H1 (cell line): ENCODE measurements at regions not wholly inside any gene's neighbourhood (a gene's known extent, or its start where the extent isn't known, plus 50 kb on each side); places are given as distances from the start of the nearest gene placed in this dataset.

ENCODE experiments used
- CTCF ChIA-PET: fragments of 300-600 bp; sonication (Branson Sonifier 250); formaldehyde crosslinking; loops from one replicate; lab custom pipeline; 2021; ENCODE audit not compliant: partially characterized antibody; lab: Charles Lee
- POLR2A ChIA-PET: fragments of 300-600 bp; sonication (Branson Sonifier 250); formaldehyde crosslinking; loops from one replicate; lab custom pipeline; 2021; ENCODE audit warnings: inconsistent platforms; ENCODE audit not compliant: partially characterized antibody; lab: Charles Lee
- DNase-seq, 2 experiments: peaks; one replicate each; pipeline versions ENCODE4 v3.0.0 to v3.0.0-alpha.2; 2010 to 2022; ENCODE audit warnings: low spot score in 2 of 2, low read depth in 1 of 2, mixed read lengths in 1 of 2
- FAIRE-seq: peaks from 2 replicates; lab custom pipeline; 2011; peaks lifted over from hg19 to GRCh38; lab: Jason Lieb, UNC
- H2AFZ ChIP-seq: 2 replicates; pipeline ENCODE4 v1.8.1; 2012; ENCODE audit warnings: low read length, inconsistent platforms
- H2AK5ac ChIP-seq: 2 replicates; pipeline ENCODE4 v1.6.1; 2013; ENCODE audit warnings: low read depth, low read length
- H2BK120ac ChIP-seq: replicated peaks from 2 replicates; pipeline ENCODE3; 2013; ENCODE audit warnings: low read depth, low read length, inconsistent platforms
- H2BK12ac ChIP-seq: 2 replicates; pipeline ENCODE4 v1.6.1; 2013; ENCODE audit warnings: low read depth, low read length
- H2BK15ac ChIP-seq: 2 replicates; pipeline ENCODE4 v1.6.1; 2013; ENCODE audit warnings: low read length
- H2BK20ac ChIP-seq: 2 replicates; pipeline ENCODE4 v1.6.1; 2013; ENCODE audit warnings: low read length
- H2BK5ac ChIP-seq: 2 replicates; pipeline ENCODE4 v1.6.1; 2013; ENCODE audit warnings: low read depth, low read length
- H3K14ac ChIP-seq: 2 replicates; pipeline ENCODE4 v1.6.1; 2013; ENCODE audit warnings: inconsistent platforms; ENCODE audit not compliant: insufficient read length
- H3K18ac ChIP-seq: 2 replicates; pipeline ENCODE4 v1.6.1; 2013; ENCODE audit warnings: low read length; ENCODE audit errors: extremely low read depth
- H3K23ac ChIP-seq: 2 replicates; pipeline ENCODE4 v1.6.1; 2013; ENCODE audit warnings: inconsistent platforms; ENCODE audit not compliant: insufficient read length
- H3K23me2 ChIP-seq: 2 replicates; pipeline ENCODE4 v1.6.1; 2013; ENCODE audit warnings: low read depth, low read length
- H3K27ac ChIP-seq: 2 replicates; pipeline ENCODE4 v1.6.1; 2011; ENCODE audit warnings: low read depth, low read length, inconsistent platforms
- H3K27me3 ChIP-seq, 4 experiments: replicated peaks in 1 of 4; 1 replicate in 1 of 4; 2 replicates in 3 of 4; pipeline versions ENCODE4 v1.6.1 to v1.8.1; 2011 to 2013; ENCODE audit warnings: low read length in 3 of 4, mild to moderate bottlenecking in 3 of 4, inconsistent platforms in 2 of 4, mixed read lengths in 2 of 4, moderate library complexity in 1 of 4; ENCODE audit not compliant: control insufficient read depth in 3 of 4, insufficient read depth in 3 of 4; ENCODE audit errors: extremely low read depth in 1 of 4
- H3K36me3 ChIP-seq, 4 experiments: 2 replicates each; pipeline versions ENCODE4 v1.6.1 to v1.8.1; 2011 to 2013; ENCODE audit warnings: mild to moderate bottlenecking in 4 of 4, low read length in 3 of 4, moderate library complexity in 2 of 4, control low read depth in 1 of 4, inconsistent platforms in 1 of 4; ENCODE audit not compliant: insufficient read depth in 4 of 4, control insufficient read depth in 2 of 4
- H3K4ac ChIP-seq: replicated peaks from 2 replicates; pipeline ENCODE3; 2013; ENCODE audit warnings: low read length, low read depth, mixed read lengths, inconsistent platforms; ENCODE audit not compliant: insufficient read length
- H3K4me1 ChIP-seq, 4 experiments: replicated peaks in 1 of 4; 1 replicate in 1 of 4; 2 replicates in 3 of 4; pipeline versions ENCODE4 v1.6.1 to v1.8.1; 2011 to 2013; ENCODE audit warnings: low read length in 3 of 4, inconsistent platforms in 2 of 4, mixed read lengths in 1 of 4; ENCODE audit not compliant: insufficient read depth in 4 of 4, control insufficient read depth in 3 of 4
- H3K4me2 ChIP-seq, 2 experiments: 2 replicates each; pipeline versions ENCODE4 v1.6.1 to v1.8.1; 2011 to 2013; ENCODE audit warnings: low read depth in 2 of 2, low read length in 2 of 2, control low read depth in 1 of 2, inconsistent platforms in 1 of 2, mild to moderate bottlenecking in 1 of 2; ENCODE audit not compliant: insufficient read depth in 1 of 2
- H3K4me3 ChIP-seq, 4 experiments: fragments of 200-600, 300-600 bp in 1 of 4; sonication (generic), shearing (Covaris generic), sonication (Bioruptor Twin) in 1 of 4; 2 replicates each; pipeline versions ENCODE4 v1.5.1 to v1.8.1; 2011 to 2016; ENCODE audit warnings: low read length in 4 of 4, low read depth in 3 of 4, control low read depth in 2 of 4, inconsistent platforms in 2 of 4, mild to moderate bottlenecking in 2 of 4, mixed read lengths in 1 of 4, moderate library complexity in 1 of 4; ENCODE audit not compliant: insufficient read depth in 2 of 4; ENCODE audit errors: extremely low read depth in 1 of 4
- H3K56ac ChIP-seq: replicated peaks from 2 replicates; pipeline ENCODE3; 2013; ENCODE audit warnings: low read depth, mild to moderate bottlenecking, mixed read lengths, low read length, inconsistent platforms; ENCODE audit not compliant: insufficient read length
- H3K79me1 ChIP-seq: 2 replicates; pipeline ENCODE4 v1.6.1; 2013; ENCODE audit warnings: low read depth, low read length, control low read depth
- H3K79me2 ChIP-seq, 2 experiments: 2 replicates each; pipeline versions ENCODE4 v1.6.1 to v1.8.1; 2012 to 2013; ENCODE audit warnings: low read length in 2 of 2, mild to moderate bottlenecking in 2 of 2, inconsistent platforms in 1 of 2; ENCODE audit not compliant: insufficient read depth in 2 of 2, control insufficient read depth in 1 of 2
- H3K9ac ChIP-seq, 4 experiments: replicated peaks in 1 of 4; 1 replicate in 1 of 4; 2 replicates in 3 of 4; pipeline versions ENCODE4 v1.6.1 to v1.8.1; 2011 to 2013; ENCODE audit warnings: low read depth in 3 of 4, low read length in 3 of 4, control low read depth in 2 of 4, mild to moderate bottlenecking in 2 of 4, moderate library complexity in 2 of 4, inconsistent platforms in 1 of 4; ENCODE audit errors: extremely low read depth in 1 of 4
- H3K9me3 ChIP-seq, 2 experiments: 2 replicates each; pipeline versions ENCODE4 v1.6.1 to v1.8.1; 2012 to 2013; ENCODE audit warnings: mild to moderate bottlenecking in 2 of 2, moderate library complexity in 2 of 2, control low read depth in 1 of 2, inconsistent platforms in 1 of 2, low read depth in 1 of 2, low read length in 1 of 2, mixed read lengths in 1 of 2; ENCODE audit not compliant: insufficient read depth in 2 of 2
- H4K20me1 ChIP-seq, 2 experiments: replicated peaks in 1 of 2; 2 replicates each; pipeline versions ENCODE3 to v1.8.1; 2011 to 2013; ENCODE audit warnings: inconsistent platforms in 2 of 2, low read length in 2 of 2, mild to moderate bottlenecking in 1 of 2; ENCODE audit not compliant: insufficient read depth in 2 of 2, control insufficient read depth in 1 of 2
- H4K5ac ChIP-seq: 2 replicates; pipeline ENCODE4 v1.6.1; 2013; ENCODE audit warnings: low read length, low read depth, mixed read lengths, inconsistent platforms; ENCODE audit not compliant: insufficient read length
- H4K8ac ChIP-seq: 2 replicates; pipeline ENCODE4 v1.8.0; 2013; ENCODE audit warnings: mild to moderate bottlenecking, moderate library complexity, low read length, inconsistent platforms; ENCODE audit not compliant: insufficient read depth; ENCODE audit errors: extremely low read depth
- H4K91ac ChIP-seq: replicated peaks from 2 replicates; pipeline ENCODE3; 2013; ENCODE audit warnings: low read length, mixed read lengths, inconsistent platforms; ENCODE audit not compliant: insufficient read length
- EP300 ChIP-seq, 2 experiments: IDR thresholded peaks; 1 replicate in 1 of 2; 2 replicates in 1 of 2; pipeline ENCODE4 v1.6.1; 2011 to 2012; ENCODE audit warnings: low read depth in 2 of 2, low read length in 2 of 2, mild to moderate bottlenecking in 2 of 2, borderline replicate concordance in 1 of 2, inconsistent platforms in 1 of 2, moderate library complexity in 1 of 2
- FOSL1 ChIP-seq: IDR thresholded peaks from 2 replicates; pipeline ENCODE4 v1.6.1; 2011; ENCODE audit warnings: mild to moderate bottlenecking, low read depth, low read length, moderate library complexity; ENCODE audit not compliant: insufficient read depth
- GABPA ChIP-seq: IDR thresholded peaks from 2 replicates; pipeline ENCODE4 v1.6.1; 2011; ENCODE audit warnings: mild to moderate bottlenecking, low read length, moderate library complexity, borderline replicate concordance; ENCODE audit not compliant: insufficient read depth
- HDAC6 ChIP-seq: IDR thresholded peaks from one replicate; pipeline ENCODE4 v1.7.1; 2012; ENCODE audit warnings: low read depth, mild to moderate bottlenecking, inconsistent platforms, low read length, moderate library complexity
- JUND ChIP-seq: IDR thresholded peaks from 2 replicates; pipeline ENCODE4 v1.6.1; 2011; ENCODE audit warnings: mild to moderate bottlenecking, improper control_type of control experiment, low read length
- RFX5 ChIP-seq: IDR thresholded peaks from 2 replicates; pipeline ENCODE4 v1.6.1; 2011; ENCODE audit warnings: low read depth, low read length, improper control_type of control experiment, borderline replicate concordance
- SP4 ChIP-seq: IDR thresholded peaks from 2 replicates; pipeline ENCODE4 v1.6.1; 2012; ENCODE audit warnings: low read length, inconsistent platforms
- SRF ChIP-seq: IDR thresholded peaks from 2 replicates; pipeline ENCODE4 v1.6.1; 2011; ENCODE audit warnings: mild to moderate bottlenecking, low read depth, low read length, moderate library complexity
- WGBS, 2 experiments: shearing (Covaris generic) in 1 of 2; methylation state at CpG; one replicate each; pipeline versions ENCODE4 v1.1.6 to v1.1.7; 2013 to 2015; ENCODE audit warnings: low lambda C conversion rate in 2 of 2, mixed read lengths in 2 of 2, inconsistent platforms in 1 of 2, low coverage in 1 of 2, missing lambda C conversion rate in 1 of 2; ENCODE audit not compliant: insufficient replicate concordance in 2 of 2, insufficient coverage in 1 of 2, insufficient read length in 1 of 2; ENCODE audit errors: extremely low coverage in 1 of 2, missing lambda C conversion rate in 1 of 2; 5-methylcytosine and 5-hydroxymethylcytosine counted together
- TF ChIP-seq, protein P1 (sequence below): IDR thresholded peaks from 2 replicates; pipeline ENCODE4 v1.6.1; 2011; ENCODE audit warnings: low read length, improper control_type of control experiment
- TF ChIP-seq, protein P2 (sequence below), 3 experiments: IDR thresholded peaks; 1 replicate in 2 of 3; 2 replicates in 1 of 3; pipeline versions ENCODE4 v1.5.1 to v1.6.1; 2011; ENCODE audit warnings: low read length in 3 of 3, mild to moderate bottlenecking in 3 of 3, inconsistent platforms in 2 of 3, low read depth in 1 of 3, moderate library complexity in 1 of 3; ENCODE audit not compliant: insufficient read depth in 1 of 3; ENCODE audit errors: control extremely low read depth in 1 of 3

DNA sequence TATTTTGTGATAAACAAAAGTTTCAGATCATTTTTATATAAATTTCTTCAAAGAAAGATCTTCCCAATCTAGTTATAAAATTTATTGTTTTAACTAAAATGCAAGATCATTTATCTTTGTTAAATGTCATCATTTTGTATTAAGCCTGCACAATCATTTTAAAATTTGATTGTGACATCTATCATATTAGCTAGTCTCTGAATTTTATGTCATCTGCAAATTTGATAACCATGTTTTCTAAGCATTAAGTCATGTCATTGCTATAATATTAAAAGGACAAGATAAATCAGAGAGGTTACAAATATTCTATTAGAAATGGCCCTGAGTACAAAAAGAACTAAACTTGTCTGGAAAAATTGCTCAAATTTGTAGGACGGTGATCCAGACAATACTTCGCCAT, 175.9 kb downstream of the PTN start:
- H4K5ac ChIP-seq, result no peak overlapping the region
- H2BK12ac ChIP-seq, result no peak overlapping the region
- H4K91ac ChIP-seq, result no peak overlapping the region
- no peaks in the 10 kb centered on the region for H3K27me3 ChIP-seq
- H3K18ac ChIP-seq, result no peak overlapping the region
- H3K9me3 ChIP-seq, result no peaks in the 10 kb centered on the region
- 91% methylated on average over 2 of the region's 2 CpGs; no CpG with 5 or more reads in 1 of the 2 experiments for WGBS, 2 experiments
- no peak for TF ChIP-seq JUND
- TF ChIP-seq, protein P1, sequence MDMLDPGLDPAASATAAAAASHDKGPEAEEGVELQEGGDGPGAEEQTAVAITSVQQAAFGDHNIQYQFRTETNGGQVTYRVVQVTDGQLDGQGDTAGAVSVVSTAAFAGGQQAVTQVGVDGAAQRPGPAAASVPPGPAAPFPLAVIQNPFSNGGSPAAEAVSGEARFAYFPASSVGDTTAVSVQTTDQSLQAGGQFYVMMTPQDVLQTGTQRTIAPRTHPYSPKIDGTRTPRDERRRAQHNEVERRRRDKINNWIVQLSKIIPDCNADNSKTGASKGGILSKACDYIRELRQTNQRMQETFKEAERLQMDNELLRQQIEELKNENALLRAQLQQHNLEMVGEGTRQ, result no peak
- no peak for TF ChIP-seq HDAC6
- TF ChIP-seq FOSL1, result no peak
- no peak for TF ChIP-seq GABPA
- TF ChIP-seq EP300 (IDR thresholded peaks at IDR 0.05; ENCODE audit: borderline replicate concordance in 1 of 2, low read depth in 2 of 2, low read length in 2 of 2), result no peak
- TF ChIP-seq, protein P2, sequence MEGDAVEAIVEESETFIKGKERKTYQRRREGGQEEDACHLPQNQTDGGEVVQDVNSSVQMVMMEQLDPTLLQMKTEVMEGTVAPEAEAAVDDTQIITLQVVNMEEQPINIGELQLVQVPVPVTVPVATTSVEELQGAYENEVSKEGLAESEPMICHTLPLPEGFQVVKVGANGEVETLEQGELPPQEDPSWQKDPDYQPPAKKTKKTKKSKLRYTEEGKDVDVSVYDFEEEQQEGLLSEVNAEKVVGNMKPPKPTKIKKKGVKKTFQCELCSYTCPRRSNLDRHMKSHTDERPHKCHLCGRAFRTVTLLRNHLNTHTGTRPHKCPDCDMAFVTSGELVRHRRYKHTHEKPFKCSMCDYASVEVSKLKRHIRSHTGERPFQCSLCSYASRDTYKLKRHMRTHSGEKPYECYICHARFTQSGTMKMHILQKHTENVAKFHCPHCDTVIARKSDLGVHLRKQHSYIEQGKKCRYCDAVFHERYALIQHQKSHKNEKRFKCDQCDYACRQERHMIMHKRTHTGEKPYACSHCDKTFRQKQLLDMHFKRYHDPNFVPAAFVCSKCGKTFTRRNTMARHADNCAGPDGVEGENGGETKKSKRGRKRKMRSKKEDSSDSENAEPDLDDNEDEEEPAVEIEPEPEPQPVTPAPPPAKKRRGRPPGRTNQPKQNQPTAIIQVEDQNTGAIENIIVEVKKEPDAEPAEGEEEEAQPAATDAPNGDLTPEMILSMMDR (IDR thresholded peaks at IDR 0.05; ENCODE audit: control extremely low read depth in 1 of 3, insufficient read depth in 1 of 3, low read depth in 1 of 3, low read length in 3 of 3), result no peak
- TF ChIP-seq SP4, result no peak
- TF ChIP-seq RFX5, result no peak
- no peak for TF ChIP-seq SRF
- TF ChIP-seq, all 59 proteins: peak for 0
- no peak for DNase-seq
- no peak overlapping the region for H2BK5ac ChIP-seq
- no peak overlapping the region for H3K14ac ChIP-seq
- H3K9ac ChIP-seq, result no peak overlapping the region
- H3K4me1 ChIP-seq, result no peaks in the 10 kb centered on the region
- no peak overlapping the region for H4K8ac ChIP-seq
- no peaks in the 10 kb centered on the region for H4K20me1 ChIP-seq
- no peak overlapping the region for H2AK5ac ChIP-seq
- CTCF ChIA-PET, result interaction anchor here (5.1 kb wide), 1 partner anchor 424 kb away, joined by 34 read pairs; no protein-coding TSS in a partner anchor
- H3K36me3 ChIP-seq, result no peaks in the 10 kb centered on the region
- no peaks in the 10 kb centered on the region for H3K79me1 ChIP-seq
- POLR2A ChIA-PET, result no interaction called here
- no peak overlapping the region for H3K27ac ChIP-seq
- H3K4me2 ChIP-seq, result no peak overlapping the region
- H3K23me2 ChIP-seq, result no peaks in the 10 kb centered on the region
- H2BK15ac ChIP-seq, result no peak overlapping the region
- H3K23ac ChIP-seq, result no peak overlapping the region
- no peak overlapping the region for H2BK20ac ChIP-seq
- H3K4ac ChIP-seq, result no peak overlapping the region
- H2AFZ ChIP-seq, result no peak overlapping the region
- H3K4me3 ChIP-seq, result no peak overlapping the region
- H2BK120ac ChIP-seq, result no peak overlapping the region
- H3K56ac ChIP-seq, result no peak overlapping the region
- H3K79me2 ChIP-seq, result no peaks in the 10 kb centered on the region
- FAIRE-seq, result no peak
